ENCODE measurements at regions not wholly inside any gene's neighbourhood (a gene's known extent, or its start where the extent isn't known, plus 50 kb on each side); places are given as distances from the start of the nearest gene placed in this dataset.
"Not testable (repeated sequence)": the region's sequence is repeated elsewhere in the genome, so short reads cannot be mapped to it uniquely, and the experiment has no call there.

- DNase-seq = no peak
Measured at GRCh38 chr9:40928803-40929487, 199.5 kb downstream of the FOXD4L6 start.

GRCh38 chr9:40927851-40928802 is 200.4 kb downstream of the FOXD4L6 start:
- DNase-seq = no peak

GRCh38 chr9:40927260-40927631 is 201.2 kb downstream of the FOXD4L6 start:
- no peak for DNase-seq

GRCh38 chr9:40926404-40927259 is 201.8 kb downstream of the FOXD4L6 start:
- no peak for DNase-seq

GRCh38 chr9:40925149-40925548 is 203.3 kb downstream of the FOXD4L6 start:
- DNase-seq = no peak

DNA sequence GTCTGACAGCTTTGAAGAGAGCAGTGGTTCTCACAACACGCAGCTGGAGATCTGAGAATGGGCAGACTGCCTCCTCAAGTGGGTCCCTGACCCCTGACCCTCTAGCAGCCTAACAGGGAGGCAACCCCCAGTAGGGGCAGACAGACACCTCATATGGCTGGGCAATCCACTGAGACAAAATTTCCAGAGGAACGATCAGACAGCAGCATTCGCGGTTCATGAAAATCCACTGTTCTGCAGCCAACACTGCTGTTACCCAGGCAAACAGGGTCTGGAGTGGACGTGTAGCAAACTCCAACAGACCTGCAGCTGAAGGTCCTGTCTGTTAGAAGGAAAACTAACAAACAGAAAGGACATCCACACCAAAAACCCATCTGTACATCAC is 212.1 kb downstream of the FOXD4L6 start:
- not testable (repeated sequence) for DNase-seq

DNA sequence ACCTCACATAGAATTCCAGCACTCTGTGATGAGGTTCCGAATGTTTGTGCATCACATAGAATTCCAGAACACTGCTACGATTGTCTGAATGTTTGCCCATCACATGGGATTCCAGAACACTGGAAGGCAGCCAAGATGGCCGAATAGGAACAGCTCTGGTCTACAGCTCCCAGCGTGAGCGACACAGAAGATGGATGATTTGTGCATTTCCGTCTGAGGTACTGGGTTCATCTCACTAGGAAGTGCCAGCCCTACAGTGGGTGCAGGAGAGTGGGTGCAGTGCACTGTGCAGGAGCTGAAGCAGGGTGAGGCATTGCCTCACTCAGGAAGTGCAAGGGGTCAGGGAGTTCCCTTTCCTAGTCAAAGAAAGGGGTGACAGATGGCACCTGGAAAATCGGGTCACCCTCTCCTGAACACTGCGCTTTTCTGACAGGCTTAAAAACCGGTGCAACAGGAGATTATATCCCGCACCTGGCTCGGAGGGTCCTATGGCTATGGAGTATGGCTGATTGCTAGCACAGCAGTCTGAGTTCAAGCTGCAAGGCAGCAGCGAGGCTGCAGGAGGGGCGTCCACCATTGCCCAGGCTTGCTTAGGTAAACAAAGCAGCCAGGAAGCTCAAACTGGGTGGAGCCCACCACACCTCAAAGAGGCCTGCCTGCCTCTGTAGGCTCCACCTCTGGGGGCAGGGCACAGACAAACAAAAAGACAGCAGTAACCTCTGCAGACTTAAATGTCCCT is 212.7 kb downstream of the FOXD4L6 start:
- not testable (repeated sequence) for DNase-seq

DNA sequence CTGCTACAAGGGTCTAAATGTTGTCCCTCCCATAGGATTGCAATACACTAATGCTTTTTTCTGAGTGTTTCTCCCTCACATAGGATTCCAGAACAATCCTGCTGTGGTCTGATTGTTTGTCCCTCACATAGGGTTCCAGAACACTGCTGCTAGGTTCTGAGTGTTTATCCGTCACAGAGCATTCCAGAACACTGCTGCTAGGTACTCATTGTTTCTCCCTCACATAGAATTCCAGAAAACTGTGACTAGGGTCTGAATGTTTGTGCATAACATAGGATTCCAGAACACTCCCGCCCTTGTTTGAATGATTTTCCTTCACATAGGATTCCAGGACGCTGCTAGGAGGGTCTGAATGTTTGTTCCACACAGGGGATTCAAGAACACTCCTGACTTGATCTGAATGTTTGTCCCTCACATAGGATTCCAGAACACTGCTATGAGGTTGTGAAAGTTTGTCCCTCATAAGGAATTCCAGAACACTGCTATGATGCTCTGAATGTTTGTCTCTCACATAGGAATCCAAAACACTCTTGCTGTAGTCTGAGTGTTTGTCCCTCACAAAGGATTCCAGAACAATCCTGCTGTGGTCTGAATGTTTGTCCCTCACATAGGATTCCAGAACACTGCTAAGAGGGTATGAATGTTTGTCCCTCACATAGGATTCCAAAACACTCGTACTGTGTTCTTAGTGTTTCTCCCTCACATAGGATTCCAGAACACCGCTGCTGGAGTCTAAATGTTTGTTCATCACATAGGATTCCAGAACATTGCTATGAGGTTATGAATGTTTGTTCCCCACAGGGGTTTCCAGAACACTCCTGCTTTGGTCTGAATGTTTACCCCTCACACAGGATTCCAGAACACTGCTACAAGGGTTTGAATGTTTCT is 213.5 kb downstream of the FOXD4L6 start:
- no peak for DNase-seq

DNA sequence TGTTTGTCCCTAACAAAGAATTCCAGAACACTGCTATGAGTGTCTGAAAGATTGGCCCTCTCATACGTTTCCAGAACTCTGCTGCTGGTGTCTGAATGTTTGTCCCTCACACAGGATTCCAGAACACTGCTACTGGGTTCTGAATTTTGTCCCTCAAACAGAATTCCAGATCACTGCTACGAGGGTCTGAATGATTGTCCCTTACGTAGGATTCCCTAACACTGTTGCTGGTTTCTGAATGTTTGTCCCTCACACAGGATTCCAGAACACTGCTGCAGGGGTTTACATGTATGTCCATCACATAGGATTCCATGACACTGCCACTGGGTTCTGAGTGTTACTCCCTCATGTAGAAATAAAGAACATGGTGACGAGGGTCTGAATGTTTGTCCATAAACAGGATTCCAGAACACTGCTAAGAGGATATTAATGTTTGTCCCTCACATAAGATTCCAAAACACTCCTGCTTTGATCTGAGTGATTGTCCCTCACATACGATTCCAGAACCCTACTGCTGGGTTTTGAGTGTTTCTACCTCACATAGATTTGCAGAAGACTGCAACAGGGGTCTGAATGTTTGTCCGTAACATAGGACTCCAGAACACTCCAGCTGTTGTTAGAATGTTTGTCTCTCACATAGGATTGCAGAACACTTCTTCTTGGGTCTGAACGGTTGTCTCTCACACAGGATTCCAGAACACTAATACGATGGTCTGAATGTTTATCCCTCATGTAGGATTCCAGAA is 214.4 kb downstream of the FOXD4L6 start:
- no peak for DNase-seq

GRCh38 chr9:40913096-40913719 is 215.3 kb downstream of the FOXD4L6 start:
- no peak for DNase-seq

DNA sequence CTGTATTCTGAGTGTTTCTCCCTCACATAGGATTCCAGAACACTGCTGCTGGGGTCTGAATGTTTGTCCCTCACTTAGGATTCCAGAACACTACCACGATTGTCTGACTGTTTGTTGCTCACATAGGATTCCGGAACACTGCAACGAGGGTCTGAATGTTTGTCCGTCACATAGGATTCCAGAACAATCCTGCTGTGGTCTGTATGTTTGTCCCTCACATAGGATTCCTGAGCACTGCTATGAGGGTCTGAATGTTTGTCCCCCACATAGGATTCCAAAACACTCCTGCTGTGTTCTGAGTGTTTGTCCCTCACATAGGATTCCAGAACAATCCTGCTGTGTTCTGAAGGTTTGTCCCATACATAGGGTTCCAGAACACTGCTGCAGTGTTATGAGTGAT is 215.8 kb downstream of the FOXD4L6 start:
- DNase-seq = not testable (repeated sequence)

DNA sequence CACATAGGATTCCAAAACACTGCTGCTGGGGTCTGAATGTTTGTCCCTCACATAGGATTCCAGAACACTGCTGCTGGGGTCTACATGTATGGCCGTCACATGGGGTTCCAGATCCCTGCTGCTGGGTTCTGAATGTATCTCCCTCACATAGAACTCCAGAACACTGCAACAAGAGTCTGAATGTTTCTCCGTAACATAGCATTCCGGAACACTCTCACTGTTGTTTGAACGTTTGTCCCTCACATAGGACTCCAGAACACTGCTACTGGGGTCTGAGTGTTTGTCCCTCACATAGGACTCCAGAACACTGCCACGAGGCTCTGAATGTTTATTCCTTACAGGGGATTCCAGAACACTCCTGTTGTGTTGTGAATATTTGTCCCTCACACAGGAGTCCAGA is 216.8 kb downstream of the FOXD4L6 start:
- no peak for DNase-seq

GRCh38 chr9:40910995-40911394 is 217.5 kb downstream of the FOXD4L6 start:
- DNase-seq = not testable (repeated sequence)

DNA sequence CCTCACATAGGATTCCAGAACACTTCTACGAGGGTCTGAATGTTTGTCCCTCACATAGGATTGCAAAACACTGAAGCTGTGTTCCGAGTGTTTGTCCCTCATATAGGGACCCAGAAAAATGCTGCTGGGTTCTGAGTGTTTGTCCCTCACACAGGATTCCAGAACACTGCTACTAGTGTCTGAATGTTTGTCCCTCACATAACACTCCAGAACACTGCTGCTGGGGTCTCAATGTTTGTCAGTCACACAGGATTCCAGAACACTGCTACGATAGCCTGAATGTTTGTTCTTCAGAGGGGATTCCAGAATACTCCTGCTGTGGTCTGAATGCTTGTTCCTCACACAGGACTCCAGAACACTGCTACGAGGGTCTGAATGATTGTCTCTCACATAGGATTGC is 218.7 kb downstream of the FOXD4L6 start:
- DNase-seq = no peak

DNA sequence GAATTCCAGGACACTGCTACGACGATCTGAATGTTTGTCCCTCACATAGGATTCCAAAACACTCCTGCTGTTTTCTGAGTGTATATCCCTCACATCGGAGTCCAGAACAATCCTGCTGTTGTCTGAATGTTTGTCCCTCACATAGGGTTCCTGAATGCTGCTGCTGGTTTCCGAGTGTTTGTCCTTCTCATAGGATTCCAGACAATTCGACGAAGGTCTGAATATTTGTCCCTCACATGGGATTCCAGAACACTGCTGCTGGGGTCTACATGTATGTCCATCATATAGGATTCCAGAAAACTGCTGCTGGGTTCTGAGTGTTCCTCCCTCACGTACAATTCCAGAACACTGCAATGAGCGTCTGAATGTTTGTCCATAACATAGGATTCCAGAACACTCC is 219.4 kb downstream of the FOXD4L6 start:
- DNase-seq = not testable (repeated sequence)

- no peak for DNase-seq
Measured at GRCh38 chr9:40907657-40908624, 220.5 kb downstream of the FOXD4L6 start.

- DNase-seq = not testable (repeated sequence)
Measured at GRCh38 chr9:40906879-40907278, 221.6 kb downstream of the FOXD4L6 start.

GRCh38 chr9:40892315-40892714 is 236.2 kb downstream of the FOXD4L6 start:
- not testable (repeated sequence) for DNase-seq

DNA sequence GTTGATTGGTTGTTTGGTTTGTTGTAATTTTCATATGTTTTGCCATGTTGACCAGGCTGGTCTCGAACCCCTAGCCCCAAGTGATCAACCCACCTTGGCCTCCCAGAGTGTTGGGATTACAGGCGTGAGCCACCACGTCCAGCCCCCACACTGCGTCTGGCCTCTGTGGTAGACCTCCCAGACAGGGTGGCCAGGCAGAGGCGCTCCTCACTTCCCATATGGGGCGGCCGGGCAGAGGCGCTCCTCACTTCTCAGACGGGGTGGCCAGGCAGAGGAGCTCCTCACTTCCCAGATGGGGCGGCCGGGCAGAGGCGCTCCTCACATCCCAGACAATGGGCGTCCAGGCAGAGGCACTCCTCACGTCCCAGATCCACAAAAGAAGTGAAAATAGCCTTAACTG is 242.6 kb downstream of the FOXD4L6 start:
- not testable (repeated sequence) for DNase-seq
